ENCODE measurements at regions not wholly inside any gene's neighbourhood (a gene's known extent, or its start where the extent isn't known, plus 50 kb on each side); places are given as distances from the start of the nearest gene placed in this dataset.

DNA sequence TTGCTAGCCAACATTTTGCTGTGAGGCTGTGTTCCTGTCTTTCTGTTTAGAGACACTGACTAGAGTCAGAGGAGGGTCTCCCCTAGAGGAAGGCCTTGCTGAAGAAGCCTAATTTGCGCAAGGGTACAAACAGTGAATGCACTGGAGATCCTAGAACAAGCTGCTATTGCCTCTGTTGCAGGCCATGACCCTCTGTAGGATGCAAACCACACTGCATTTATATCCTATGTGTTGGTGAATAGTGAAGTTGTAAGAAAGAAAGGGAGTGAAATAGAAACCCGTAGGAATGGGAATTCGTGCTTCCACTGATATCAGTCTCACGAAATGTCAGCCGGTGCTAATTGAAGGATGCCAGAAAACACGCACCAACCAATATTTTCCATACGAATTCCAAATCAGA is 88.2 kb downstream of the GJA1 start:
- TF ChIP-seq MAFG (CRISPR knock-in tag; IDR thresholded peaks at IDR 0.05) (no peak), MLXIP (CRISPR knock-in tag; IDR thresholded peaks at IDR 0.05; ENCODE audit: borderline replicate concordance) (no peak), NFRKB (IDR thresholded peaks at IDR 0.05) (no peak), PHF21A (CRISPR knock-in tag; IDR thresholded peaks at IDR 0.05) (no peak), EP300 (IDR thresholded peaks at IDR 0.05; ENCODE audit: low read depth in 2 of 2, low read length in 2 of 2) (no peak), EP300 (CRISPR knock-in tag; IDR thresholded peaks at IDR 0.05; ENCODE audit: borderline replicate concordance) (no peak)
- TF ChIP-seq, protein P1, sequence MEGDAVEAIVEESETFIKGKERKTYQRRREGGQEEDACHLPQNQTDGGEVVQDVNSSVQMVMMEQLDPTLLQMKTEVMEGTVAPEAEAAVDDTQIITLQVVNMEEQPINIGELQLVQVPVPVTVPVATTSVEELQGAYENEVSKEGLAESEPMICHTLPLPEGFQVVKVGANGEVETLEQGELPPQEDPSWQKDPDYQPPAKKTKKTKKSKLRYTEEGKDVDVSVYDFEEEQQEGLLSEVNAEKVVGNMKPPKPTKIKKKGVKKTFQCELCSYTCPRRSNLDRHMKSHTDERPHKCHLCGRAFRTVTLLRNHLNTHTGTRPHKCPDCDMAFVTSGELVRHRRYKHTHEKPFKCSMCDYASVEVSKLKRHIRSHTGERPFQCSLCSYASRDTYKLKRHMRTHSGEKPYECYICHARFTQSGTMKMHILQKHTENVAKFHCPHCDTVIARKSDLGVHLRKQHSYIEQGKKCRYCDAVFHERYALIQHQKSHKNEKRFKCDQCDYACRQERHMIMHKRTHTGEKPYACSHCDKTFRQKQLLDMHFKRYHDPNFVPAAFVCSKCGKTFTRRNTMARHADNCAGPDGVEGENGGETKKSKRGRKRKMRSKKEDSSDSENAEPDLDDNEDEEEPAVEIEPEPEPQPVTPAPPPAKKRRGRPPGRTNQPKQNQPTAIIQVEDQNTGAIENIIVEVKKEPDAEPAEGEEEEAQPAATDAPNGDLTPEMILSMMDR (CRISPR knock-in tag; IDR thresholded peaks at IDR 0.05) = no peak
